Muscle of arm (tissue), 1 donor: ENCODE measurements at regions not wholly inside any gene's neighbourhood (a gene's known extent, or its start where the extent isn't known, plus 50 kb on each side); places are given as distances from the start of the nearest gene placed in this dataset.
"Not testable (repeated sequence)": the region's sequence is repeated elsewhere in the genome, so short reads cannot be mapped to it uniquely, and the experiment has no call there.

Experiments used
- DNase-seq: peaks from one replicate; pipeline ENCODE4 v3.0.0-alpha.2; 2013

- DNase-seq, result no peak
Observed at GRCh38 chr16:63712725-63713124, 1409.1 kb downstream of the CDH11 start.

GRCh38 chr16:63703612-63704011 lies 1418.3 kb downstream of the CDH11 start:
- DNase-seq, result no peak

- DNase-seq, result no peak
Observed at GRCh38 chr16:63702981-63703590, 1418.8 kb downstream of the CDH11 start.

GRCh38 chr16:63697736-63698135 lies 1424.1 kb downstream of the CDH11 start:
- DNase-seq, result no peak

GRCh38 chr16:63695347-63695746 lies 1426.5 kb downstream of the CDH11 start:
- DNase-seq, result no peak

GRCh38 chr16:63690961-63691360 lies 1430.9 kb downstream of the CDH11 start:
- DNase-seq, result no peak

GRCh38 chr16:63690267-63690666 lies 1431.6 kb downstream of the CDH11 start:
- DNase-seq, result no peak

GRCh38 chr16:63689068-63689467 lies 1432.8 kb downstream of the CDH11 start:
- DNase-seq, result no peak

GRCh38 chr16:63684149-63685101 lies 1437.4 kb downstream of the CDH11 start:
- DNase-seq, result no peak

- no peak for DNase-seq
Observed at GRCh38 chr16:63682844-63683243, 1439.0 kb downstream of the CDH11 start.

- DNase-seq, result no peak
Observed at GRCh38 chr16:63672493-63672892, 1449.4 kb downstream of the CDH11 start.

GRCh38 chr16:63663155-63663554 lies 1458.7 kb downstream of the CDH11 start:
- DNase-seq, result no peak

- no peak for DNase-seq
Observed at GRCh38 chr16:63655846-63656245, 1466.0 kb downstream of the CDH11 start.

GRCh38 chr16:63653044-63653839 lies 1468.6 kb downstream of the CDH11 start:
- no peak for DNase-seq

- no peak for DNase-seq
Observed at GRCh38 chr16:63652091-63652490, 1469.8 kb downstream of the CDH11 start.

- no peak for DNase-seq
Observed at GRCh38 chr16:63650550-63650949, 1471.3 kb downstream of the CDH11 start.

- DNase-seq, result not testable (repeated sequence)
Observed at GRCh38 chr16:63633706-63634445, 1488.0 kb downstream of the CDH11 start.

- no peak for DNase-seq
Observed at GRCh38 chr16:63629272-63629671, 1492.6 kb downstream of the CDH11 start.

- no peak for DNase-seq
Observed at GRCh38 chr16:63628812-63629211, 1493.1 kb downstream of the CDH11 start.

GRCh38 chr16:63625126-63625525 lies 1496.7 kb downstream of the CDH11 start:
- no peak for DNase-seq

GRCh38 chr16:63623551-63624039 lies 1498.3 kb downstream of the CDH11 start:
- DNase-seq, result no peak
